Dedifferentiated amniotic fluid mesenchymal stem cell (primary cell): ENCODE measurements at regions not wholly inside any gene's neighbourhood (a gene's known extent, or its start where the extent isn't known, plus 50 kb on each side); places are given as distances from the start of the nearest gene placed in this dataset.

ENCODE experiments used
- DNase-seq: peaks from one replicate; pipeline ENCODE4 v3.0.0-alpha.2; 2016; ENCODE audit errors: extremely low spot score

DNA sequence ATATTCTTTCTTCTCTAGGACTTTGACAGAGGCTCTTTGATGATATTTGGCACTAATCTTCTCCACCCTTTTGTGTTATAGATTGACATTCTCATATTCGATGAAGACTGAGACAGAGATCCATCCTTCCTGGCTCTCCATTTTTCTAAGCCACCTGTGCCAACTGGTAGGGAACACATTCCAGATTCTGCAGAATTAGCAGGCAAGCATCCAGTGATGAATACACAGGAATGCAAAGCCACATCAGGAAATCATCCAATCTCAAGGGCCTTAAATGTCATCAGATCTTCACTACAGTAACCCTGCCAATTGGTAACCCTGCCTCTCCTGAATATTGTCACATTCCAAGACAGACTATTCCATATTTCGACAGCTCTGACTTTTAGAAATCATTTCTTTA, 718.4 kb upstream of the API5 start:
- DNase-seq: no peak

DNA sequence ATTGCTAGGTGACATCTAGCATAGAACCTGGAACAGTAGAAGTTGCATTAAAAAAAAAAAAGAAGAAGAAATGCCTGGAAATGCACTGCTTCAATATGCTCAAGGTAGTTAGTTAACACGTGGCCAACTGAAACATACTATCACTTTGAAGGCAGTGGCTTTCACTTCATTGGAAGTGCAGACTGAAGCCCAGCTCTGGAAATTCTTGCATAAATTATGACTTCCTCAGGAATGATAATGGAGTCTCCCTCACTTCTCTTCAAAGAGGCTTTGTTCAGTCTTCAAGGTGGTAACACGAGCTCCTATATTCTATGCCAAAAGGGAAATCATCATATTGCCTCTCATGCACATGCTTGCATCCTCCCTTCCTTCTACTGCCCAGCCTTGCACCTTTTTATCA, 715.9 kb upstream of the API5 start:
- DNase-seq: no peak

DNA sequence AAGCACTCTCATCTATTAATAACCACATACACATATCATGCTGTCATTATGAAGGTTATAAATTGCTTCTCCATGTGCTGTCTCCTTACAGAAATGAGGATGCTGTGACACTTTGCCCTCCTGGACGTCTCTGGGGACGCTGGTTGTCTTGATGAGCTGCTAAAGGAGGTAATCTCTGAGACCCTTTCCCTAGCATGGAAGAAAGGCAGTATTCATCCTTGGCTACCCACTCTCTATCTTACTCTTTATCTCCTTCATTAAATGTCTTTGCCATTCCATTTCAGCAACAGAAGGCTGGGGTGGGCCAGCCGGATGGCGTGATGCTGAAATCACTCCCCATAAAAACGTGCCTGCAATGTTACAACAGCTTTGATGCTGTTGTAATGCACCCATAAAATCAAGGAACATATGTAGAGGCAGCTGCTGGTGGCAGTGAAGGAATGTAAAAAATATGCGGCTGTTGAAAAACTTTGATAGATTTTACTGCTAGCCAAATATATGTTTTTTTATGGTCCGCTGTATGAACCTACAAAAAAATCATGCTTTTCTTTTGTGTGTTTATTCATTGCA, 715.1 kb upstream of the API5 start:
- DNase-seq: no peak

DNA sequence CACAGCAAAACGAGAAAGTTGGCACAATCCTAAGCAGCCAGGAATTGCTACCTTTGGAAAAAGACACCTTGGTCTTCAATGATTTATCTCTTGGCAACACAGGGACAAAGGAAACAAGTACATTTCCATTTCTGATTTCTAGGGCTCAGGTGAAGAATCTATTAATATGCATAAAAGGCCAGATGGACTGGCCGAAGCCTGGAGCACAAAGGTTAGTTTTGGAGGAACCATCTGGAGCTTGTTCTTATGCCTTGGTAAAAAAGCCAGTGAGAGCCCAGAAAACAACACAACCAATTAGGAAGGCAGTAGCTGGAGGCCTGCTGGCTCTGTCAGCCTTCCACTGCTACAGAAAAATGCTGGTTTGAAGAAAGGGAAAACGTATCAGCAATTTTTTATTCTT, 713.5 kb upstream of the API5 start:
- DNase-seq: no peak

DNA sequence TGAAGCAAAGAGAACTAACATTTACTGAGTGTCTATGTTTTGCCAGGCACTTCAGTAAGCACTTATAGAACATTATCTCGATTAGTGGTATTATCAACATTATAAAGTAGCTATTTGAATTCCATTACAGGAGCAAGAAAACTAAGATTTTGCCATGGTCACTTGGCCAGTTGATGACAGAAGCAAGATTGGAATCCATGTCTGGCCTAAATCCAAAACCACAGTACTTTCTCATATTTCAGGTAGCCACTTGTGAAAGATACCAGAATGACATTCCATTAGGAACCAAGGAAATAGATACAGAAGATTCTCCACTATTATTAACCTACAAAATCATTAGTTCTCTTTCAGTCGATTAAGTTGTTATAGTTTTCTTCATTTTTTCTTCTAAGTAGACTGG, 691.0 kb upstream of the API5 start:
- no peak for DNase-seq

DNA sequence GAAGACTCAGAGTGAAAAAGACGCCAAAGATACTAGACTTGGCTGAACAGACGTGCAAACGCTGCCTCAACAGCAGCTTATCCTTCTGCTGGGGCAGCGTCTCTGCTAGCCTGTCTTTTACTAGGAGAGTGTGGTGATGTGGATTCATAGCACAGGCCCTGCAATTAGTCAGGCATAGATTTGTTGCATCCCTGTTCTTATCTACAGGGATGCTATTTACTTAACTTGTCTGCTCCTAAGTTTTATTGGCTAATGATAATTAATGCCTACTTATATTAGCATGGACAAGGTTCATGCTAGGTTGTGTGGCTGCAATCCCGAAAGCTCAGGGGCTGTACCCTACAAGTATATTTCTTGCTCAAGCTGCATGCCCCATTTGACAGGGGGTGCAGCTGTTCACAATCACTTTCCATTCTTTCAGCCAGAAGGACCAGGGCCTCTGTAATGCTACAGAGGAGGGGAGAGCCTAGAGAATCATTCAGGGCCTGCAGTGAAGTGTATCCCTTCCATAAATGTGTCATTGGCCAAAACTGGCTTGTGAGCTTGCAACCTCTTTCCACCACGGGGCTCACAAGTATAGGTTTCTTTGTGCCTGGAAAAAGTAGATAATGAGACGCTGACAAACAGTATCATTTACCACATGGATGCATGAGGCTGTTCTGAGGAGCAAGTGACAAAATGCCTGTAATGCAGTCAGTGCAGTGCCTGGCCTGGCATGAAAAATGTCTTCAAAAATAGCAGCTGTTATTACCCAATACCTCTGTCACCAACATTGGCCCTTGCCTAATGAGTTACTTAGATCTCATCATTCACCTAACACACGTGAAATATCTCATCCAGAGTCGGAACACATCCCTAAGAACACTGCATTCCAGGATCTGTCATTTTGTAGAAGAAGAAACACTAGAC, 685.8 kb upstream of the API5 start:
- DNase-seq: no peak

DNA sequence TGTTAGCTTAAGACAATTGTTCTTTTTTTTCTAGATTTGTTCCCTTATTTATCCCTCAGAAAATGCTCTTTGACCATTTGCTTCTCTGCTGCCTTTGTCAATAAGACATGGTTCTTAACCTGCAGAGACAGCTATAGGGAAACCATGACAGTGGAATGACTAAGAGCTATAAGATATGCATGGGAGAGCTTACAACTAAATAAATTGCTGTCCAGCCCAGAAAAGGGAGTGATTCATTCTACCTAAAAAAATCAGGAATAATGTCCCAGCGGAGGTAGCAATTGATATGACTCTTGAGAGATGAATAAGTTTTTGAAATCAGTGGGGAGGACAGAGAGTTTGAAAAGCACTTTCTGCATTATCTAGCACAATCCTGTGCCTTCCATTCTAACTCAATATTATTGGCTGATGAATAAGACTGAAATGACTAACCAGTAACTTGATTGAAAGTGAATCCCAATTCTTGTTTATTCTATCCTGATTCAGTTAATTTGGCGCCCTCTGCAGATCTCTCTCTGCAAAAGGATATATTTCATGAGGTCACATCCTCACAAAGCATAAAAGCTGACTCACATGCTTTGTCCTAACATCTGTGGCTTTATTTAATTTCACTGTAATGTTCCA, 680.5 kb upstream of the API5 start:
- no peak for DNase-seq

DNA sequence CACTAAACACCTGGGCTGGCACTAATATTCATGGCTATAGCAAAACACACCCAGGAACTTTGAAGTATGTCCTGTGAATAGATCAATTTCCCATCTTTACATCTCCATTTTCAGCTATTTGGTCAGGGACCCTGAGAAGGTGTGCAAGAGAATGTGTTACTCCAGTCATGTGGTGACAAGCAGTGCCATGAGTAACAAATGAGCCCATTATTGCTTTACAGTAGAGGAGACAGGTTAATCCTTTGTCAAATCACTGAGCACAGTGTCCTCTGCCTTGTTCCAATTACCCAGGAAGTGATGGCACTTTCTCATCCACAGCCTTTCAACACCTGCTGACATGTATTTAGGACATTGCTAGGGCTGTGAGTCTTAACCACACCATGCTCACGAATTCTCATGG, 664.8 kb upstream of the API5 start:
- no peak for DNase-seq

DNA sequence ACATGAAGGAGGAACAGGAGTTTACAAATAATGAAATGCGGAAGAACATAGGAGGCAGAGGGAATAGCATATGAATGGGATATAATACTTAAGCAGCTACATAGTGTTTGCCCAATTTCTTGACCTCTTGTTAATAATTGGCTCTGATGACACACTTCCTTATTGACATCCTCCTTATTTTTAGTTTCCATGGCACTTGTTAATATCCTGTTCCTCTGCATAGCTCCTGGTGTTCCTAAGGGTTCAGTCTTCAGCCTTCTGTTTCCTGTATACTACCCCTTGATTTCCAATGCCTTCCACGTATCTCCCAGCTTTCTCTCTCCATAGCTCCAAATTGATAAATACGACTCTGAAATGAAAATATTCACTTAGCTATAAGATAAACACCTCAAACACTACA, 663.8 kb upstream of the API5 start:
- no peak for DNase-seq

DNA sequence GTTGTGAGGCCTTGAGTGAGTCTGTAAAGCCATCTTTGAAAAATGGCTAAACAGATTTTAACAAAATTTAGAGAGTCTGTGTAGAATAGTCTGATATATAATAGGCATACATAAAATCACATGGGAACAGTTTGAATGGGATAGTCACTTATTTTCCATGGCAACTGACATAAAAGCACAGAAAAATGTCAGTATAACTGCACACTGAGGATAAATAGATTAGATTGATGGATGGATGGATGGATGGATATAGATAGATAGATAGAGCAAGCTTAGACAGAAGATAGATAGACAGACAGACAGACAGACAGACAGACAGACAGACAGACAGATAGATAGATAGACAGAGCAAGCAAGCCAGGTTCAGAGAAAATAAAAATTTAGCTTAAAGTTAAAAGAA, 660.2 kb upstream of the API5 start:
- no peak for DNase-seq

DNA sequence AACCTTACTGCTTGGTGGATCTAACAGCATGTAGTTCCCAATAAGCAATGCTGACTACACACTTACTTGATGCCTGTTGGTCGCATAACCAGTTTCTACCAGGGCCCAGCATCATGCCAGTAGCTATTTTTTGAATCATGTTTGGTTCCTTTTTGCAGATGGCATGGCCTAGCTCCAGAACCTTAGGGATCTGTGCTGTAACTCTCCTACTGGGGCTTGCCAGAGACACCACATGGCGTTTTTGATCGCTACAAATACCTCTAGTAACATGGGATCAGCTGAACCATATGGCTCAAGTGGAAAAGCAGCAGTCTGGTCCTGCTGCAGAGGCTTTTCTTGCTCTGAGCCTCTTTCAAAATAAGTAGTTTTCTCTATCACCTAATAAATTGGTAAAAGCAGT, 654.6 kb upstream of the API5 start:
- no peak for DNase-seq

DNA sequence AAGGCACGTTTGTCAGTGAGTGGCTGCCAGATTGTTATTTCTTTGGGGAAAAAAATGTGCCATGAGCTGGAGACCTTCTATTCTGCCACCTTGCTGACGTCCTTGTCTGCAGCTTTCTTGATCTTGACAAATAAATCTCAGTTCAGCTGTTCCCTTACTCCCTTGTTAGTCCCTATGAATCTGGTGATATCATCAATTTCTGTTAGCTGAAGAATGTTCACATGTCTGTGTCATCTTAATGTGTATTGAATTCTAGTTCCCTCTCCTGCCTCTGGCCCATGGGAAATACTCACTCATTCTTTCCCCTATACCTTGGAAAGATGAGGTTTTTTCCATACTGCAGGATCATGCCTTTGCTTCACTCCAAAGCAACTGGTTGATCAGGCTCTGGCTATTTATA, 649.9 kb upstream of the API5 start:
- DNase-seq: no peak

DNA sequence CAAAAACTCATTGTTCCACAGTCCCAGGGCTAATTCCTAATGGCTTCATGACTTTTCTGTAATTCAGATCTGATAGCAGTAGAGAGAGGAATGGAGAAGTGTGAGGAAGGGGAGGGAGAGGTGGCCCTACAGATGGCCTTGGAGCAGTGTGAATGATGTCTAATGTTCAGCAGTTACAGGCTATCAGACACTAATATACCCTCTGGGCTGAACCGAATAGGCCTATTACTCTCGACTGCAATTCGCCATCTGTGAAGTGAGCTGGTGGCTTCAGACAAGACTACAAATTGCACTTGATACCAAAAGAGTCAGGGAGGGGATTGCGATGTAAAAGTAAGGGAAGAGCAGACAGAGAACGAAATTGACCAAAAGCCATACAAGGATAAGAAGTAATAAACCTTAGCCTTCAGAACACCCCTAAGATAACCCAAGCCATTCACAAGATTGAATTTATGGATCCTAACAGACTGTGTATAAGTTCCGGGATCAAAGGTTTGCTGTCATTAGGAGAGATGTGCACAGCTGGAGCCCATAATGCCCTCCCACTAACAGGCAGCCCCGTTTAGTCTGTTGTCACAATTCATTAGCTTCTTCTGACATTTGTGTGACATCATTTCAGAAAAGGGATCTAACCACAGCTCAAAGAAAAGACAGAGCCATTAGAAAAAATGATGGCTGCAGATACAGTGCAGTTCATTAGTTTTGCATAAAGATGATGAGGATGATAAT, 642.4 kb upstream of the API5 start:
- no peak for DNase-seq

DNA sequence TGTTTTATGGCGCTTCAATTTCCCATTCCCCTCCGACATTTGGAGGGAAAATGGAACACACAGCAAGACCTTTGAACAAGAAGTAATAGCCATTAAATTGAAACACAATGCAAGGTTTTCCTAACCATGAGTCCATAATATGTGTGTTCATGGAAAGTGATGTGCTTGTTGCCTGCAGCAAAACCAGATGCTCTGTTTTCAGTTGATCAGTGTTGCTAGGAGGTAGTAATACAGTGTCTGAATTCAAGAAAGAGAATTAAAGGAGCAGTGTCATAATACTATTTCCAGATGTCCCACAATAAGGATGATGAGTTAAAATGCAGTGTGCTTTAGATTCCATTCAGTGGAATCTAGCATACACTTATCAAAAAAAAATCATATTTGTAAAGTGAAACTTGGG, 637.4 kb upstream of the API5 start:
- DNase-seq: no peak

DNA sequence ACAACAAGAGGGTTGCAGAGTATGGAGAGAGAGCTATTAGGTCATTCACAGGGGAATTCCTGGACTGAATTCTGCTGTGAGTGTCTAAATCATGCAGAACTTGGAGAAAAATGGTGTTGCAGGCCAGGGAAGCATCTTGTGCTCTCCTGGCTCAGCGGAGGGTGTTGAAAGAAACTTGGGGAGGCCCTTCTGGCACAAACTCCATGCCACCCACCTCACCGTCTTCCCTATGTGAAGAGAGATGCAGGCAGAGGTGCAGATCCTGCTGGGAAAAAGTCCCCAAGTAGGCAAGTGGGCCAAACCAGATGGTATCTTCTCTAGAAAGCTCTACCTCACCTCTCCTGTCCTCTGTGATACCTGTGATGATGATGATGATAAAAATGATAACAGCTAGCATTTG, 604.3 kb upstream of the API5 start:
- DNase-seq: no peak

DNA sequence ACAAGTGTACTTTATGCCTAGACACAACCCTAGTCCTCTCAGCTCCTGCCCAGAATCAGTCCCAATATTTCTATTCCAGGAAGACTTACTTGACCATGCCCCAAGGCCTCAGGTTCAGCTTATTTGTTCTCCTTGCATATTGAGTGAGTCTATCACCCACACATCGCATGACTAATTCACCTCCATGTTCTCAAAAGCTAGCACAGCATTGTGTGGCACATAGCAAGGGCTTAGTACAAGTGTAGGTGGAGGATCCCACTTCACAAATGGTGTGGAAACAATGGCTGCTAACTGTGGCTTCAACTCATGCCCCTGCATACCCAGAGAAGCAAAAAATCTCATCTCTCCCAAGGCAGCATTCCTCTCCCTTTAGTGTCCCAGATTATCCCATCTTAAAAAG, 602.6 kb upstream of the API5 start:
- DNase-seq: no peak

DNA sequence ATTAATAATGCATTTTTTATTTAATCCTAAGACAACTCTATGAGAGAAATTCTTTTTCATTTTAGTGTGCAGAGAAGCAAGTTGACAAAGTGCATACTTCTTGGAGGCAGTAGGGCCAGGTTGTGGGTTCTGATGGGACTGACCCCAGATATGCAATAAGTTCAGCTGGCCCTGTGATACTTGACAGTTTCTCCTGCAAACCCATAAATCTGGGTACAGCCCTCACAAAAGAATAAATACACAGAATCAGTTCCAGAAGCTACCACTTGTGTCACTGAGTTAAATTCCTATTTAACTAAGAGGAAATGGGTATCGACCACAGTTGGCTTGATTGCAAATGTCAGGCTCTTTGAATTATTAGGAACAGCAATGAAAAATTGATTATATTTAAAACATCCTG, 598.5 kb upstream of the API5 start:
- no peak for DNase-seq

DNA sequence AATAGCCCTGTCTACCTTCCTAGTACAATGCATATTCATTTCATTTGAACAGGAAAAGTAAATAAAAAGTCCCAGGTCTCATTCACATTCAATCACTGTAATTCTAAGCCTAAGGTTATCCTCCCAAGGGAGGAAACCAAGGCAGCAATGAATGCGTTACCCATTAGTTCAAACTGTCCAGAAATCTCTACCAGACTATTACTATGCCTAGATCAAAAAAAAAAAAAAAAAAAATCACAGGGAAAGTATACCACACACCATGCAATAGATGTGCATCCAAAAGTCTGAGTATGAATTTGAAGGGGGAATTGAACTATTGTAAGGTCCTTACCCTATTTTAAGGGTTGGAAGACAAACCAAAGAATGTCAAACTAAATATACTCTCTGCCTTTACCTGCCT, 598.0 kb upstream of the API5 start:
- DNase-seq: no peak

DNA sequence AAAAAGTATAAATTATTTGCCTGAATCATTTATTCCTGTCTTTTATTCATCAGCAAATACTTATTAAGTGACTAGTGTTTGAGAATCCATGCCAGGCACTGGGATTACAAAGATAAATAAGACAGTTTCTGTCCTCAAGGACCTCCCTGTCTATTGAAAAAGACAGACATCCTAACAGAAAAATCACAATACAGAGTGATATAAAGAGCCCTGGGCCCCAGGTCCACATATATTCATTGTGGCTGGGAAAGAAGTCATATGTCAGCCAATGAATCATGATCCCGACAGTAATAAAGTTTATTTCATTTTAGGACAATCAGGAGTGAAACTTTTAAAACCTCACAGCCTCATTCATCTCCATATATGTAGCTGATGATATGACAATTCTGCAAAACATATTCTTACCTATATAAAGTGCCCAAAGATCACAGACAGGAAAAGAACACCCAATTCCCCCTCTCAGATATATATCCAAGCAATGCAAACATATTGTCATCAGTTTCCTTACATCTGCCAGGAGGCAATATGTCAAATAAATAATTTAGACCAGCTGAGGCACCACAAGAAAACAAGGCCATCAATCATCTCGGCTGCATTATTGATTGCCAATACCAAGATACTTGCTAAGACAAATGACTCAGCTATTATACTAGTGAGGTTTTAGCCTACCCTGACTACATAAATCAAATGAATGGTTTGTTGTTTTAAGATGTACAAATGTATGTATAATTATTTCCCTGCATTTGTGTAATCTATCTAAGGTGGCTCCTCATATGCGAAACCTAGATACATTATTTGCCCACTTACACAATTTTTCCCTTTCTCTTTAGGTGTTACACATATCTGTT, 590.9 kb upstream of the API5 start:
- no peak for DNase-seq

DNA sequence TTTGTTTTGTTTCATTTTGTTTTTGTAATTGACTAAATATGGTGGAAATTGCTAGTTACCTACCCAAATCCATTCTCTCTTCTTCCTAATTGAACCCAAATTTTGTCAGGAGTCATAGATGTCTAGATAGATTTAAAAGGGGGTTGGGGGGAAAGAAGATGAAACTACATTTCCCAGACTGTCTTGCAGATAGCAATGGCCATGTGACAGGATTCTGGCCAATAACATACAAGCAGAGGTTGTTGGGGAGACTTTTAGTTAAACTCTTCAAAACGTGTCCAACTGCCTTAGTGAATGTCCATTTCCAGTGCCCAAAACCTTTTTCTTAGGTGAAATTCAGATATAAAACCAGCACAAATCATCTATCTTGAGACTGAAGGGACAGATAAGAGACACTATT, 583.9 kb upstream of the API5 start:
- no peak for DNase-seq

DNA sequence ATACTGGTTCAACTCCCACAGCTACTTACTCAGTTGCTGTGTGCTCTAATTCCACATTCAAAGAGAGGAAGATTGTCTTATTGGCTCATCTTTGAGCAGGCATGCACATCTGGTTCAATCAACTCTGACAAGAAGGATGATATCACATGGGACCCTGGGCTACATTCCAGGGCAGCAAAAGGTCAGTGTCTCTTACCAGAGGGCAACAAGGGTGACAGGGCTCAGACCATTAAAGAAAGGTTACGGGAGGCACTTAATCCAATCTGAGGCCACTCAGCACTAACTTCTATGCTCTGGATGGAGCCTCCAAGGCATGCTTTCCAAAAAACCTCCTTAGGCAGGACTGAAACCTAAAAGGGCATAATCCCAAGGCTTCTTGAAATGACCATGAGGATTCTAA, 549.4 kb upstream of the API5 start:
- DNase-seq: no peak

DNA sequence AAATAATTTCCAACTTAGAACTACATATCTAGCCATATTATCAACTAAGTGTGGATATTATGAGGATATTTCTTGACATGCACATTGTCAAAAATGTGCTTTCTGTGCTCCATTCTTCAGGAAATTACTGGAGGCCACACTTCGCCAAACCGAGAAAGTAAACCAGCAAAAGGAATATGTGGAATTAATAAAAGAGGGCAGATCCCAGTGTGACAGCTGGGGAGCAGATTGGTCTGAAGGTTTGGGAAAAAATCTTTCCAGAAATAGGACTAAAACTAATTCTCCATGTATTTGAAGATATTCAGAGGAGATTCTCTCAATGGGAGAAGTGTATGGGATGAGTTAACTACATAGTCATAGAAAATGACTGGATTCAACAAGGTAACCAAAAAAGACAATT, 546.9 kb upstream of the API5 start:
- DNase-seq: no peak
